ENCODE measurements at regions not wholly inside any gene's neighbourhood (a gene's known extent, or its start where the extent isn't known, plus 50 kb on each side); places are given as distances from the start of the nearest gene placed in this dataset.

DNA sequence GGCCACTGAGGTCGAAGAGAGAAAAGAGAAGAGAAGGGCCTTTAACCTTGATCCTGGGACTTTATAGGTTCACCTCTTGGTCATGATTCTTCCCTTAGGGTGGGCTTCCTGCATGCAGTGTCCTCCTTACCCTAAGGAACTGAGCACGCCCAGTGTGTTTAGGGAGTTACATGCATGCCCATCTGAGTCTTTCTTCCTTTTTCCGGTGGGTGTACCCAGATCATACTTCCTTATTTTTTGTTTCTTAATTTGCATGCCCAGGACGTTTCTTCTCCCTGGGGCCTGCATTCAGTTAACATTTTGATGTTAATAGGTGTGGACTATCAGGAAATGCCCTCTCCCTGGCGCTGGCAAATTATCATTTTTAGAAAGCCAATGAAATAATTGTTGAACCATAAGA lies 91.5 kb downstream of the HTR1B start:
- Histone ChIP-seq H3K79me2 (ENCODE audit: insufficient read depth, low read length) (no peaks in the 10 kb centered on the region), H4K20me1 (ENCODE audit: insufficient read depth, low read length, poor library complexity, severe bottlenecking) (no peaks in the 10 kb centered on the region), H3K9me3 (ENCODE audit: insufficient read depth, low read depth, low read length) (no peaks in the 10 kb centered on the region), H3K9ac (ENCODE audit: low read depth, low read length, poor library complexity, severe bottlenecking) (no peak overlapping the region), H2AFZ (ENCODE audit: low read length) (no peak overlapping the region), H3K4me2 (ENCODE audit: low read depth, low read length, poor library complexity, severe bottlenecking) (no peak overlapping the region), H3K27me3 (ENCODE audit: insufficient read depth, low read length, poor library complexity, severe bottlenecking) (no peaks in the 10 kb centered on the region), H3K4me1 (ENCODE audit: insufficient read depth, low read length, poor library complexity, severe bottlenecking) (no peaks in the 10 kb centered on the region), H3K9me2 (replicated peaks; ENCODE audit: low read depth, low read length) (no peaks in the 10 kb centered on the region), H3F3A (ENCODE audit: low read depth) (no peaks in the 10 kb centered on the region), H3K36me3 (ENCODE audit: insufficient read depth, low read length) (no peaks in the 10 kb centered on the region), H3K4me3 (ENCODE audit: low read length, poor library complexity, severe bottlenecking) (no peak overlapping the region)
- TF ChIP-seq, protein P1, sequence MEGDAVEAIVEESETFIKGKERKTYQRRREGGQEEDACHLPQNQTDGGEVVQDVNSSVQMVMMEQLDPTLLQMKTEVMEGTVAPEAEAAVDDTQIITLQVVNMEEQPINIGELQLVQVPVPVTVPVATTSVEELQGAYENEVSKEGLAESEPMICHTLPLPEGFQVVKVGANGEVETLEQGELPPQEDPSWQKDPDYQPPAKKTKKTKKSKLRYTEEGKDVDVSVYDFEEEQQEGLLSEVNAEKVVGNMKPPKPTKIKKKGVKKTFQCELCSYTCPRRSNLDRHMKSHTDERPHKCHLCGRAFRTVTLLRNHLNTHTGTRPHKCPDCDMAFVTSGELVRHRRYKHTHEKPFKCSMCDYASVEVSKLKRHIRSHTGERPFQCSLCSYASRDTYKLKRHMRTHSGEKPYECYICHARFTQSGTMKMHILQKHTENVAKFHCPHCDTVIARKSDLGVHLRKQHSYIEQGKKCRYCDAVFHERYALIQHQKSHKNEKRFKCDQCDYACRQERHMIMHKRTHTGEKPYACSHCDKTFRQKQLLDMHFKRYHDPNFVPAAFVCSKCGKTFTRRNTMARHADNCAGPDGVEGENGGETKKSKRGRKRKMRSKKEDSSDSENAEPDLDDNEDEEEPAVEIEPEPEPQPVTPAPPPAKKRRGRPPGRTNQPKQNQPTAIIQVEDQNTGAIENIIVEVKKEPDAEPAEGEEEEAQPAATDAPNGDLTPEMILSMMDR (conservative IDR thresholded peaks at IDR 0.05; ENCODE audit: low read length), result no peak
- no peak for TF ChIP-seq EZH2phosphoT487 (IDR thresholded peaks at IDR 0.05; ENCODE audit: borderline replicate concordance)

DNA sequence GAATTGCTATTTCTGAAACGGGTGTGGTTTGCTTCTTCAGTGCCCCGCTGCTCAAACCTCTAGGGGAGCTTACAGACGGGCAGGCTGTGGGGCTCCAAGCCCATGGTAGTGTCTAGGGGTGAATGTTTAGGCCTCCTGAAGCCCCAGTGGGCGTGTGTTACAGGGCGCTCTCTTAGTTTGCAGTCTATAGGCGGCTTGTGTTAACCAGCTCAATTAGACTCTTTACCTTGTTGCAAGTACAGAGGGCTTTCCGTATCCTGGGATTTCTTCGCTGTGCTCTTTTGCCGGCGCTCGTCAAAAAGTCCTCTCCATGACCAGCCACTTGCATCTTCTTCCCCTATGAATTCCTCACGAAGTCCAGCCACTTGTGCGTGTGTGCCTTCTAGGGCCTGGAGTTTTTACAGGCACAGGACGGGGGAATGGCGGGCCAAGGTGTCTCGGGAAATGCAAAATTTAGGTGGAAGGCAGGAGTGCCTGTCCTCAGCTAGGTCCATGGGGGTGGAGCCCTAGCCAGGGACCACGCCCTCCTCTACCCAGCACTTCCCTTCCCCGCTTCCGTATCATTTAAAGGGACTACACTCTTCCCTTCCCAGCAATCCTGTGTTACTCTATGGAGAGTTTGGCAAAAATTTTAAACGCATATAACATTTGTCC lies 94.5 kb downstream of the HTR1B start:
- H3K9ac ChIP-seq (ENCODE audit: low read depth, low read length, poor library complexity, severe bottlenecking), result no peak overlapping the region
- H3F3A ChIP-seq (ENCODE audit: low read depth), result no peaks in the 10 kb centered on the region
- no peak overlapping the region for H3K4me2 ChIP-seq (ENCODE audit: low read depth, low read length, poor library complexity, severe bottlenecking)
- no peaks in the 10 kb centered on the region for H3K27me3 ChIP-seq (ENCODE audit: insufficient read depth, low read length, poor library complexity, severe bottlenecking)
- H3K79me2 ChIP-seq (ENCODE audit: insufficient read depth, low read length), result no peaks in the 10 kb centered on the region
- H4K20me1 ChIP-seq (ENCODE audit: insufficient read depth, low read length, poor library complexity, severe bottlenecking), result no peaks in the 10 kb centered on the region
- H2AFZ ChIP-seq (ENCODE audit: low read length), result no peak overlapping the region
- H3K9me3 ChIP-seq (ENCODE audit: insufficient read depth, low read depth, low read length), result no peaks in the 10 kb centered on the region
- no peaks in the 10 kb centered on the region for H3K36me3 ChIP-seq (ENCODE audit: insufficient read depth, low read length)
- no peaks in the 10 kb centered on the region for H3K4me1 ChIP-seq (ENCODE audit: insufficient read depth, low read length, poor library complexity, severe bottlenecking)
- no peaks in the 10 kb centered on the region for H3K9me2 ChIP-seq (replicated peaks; ENCODE audit: low read depth, low read length)
- no peak overlapping the region for H3K4me3 ChIP-seq (ENCODE audit: low read length, poor library complexity, severe bottlenecking)
- TF ChIP-seq EZH2phosphoT487 (IDR thresholded peaks at IDR 0.05; ENCODE audit: borderline replicate concordance), result no peak
- TF ChIP-seq, protein P1 (conservative IDR thresholded peaks at IDR 0.05; ENCODE audit: low read length), result no peak

DNA sequence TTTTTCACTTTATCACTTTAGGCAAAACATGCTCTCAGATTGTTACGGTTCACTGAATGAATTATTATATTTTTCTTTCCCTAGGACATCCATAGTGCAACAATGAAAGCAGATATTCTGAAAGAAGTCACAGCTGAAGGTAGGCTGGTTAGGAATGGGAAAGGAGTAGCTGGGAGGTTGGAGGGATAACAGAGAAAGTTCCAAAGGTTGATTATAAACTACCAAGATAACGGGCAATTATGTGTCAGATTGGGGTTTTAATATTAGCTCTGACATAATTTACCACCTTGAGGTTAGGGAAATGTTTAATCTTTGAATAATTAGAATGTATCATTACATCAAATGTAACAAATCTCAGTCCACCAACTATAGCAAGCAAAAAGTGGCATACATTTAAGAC lies 96.5 kb downstream of the HTR1B start:
- Histone ChIP-seq H2AFZ (ENCODE audit: low read length) (no peak overlapping the region), H3K36me3 (ENCODE audit: insufficient read depth, low read length) (no peaks in the 10 kb centered on the region), H3F3A (ENCODE audit: low read depth) (no peaks in the 10 kb centered on the region), H4K20me1 (ENCODE audit: insufficient read depth, low read length, poor library complexity, severe bottlenecking) (no peaks in the 10 kb centered on the region), H3K9me3 (ENCODE audit: insufficient read depth, low read depth, low read length) (no peaks in the 10 kb centered on the region), H3K9me2 (replicated peaks; ENCODE audit: low read depth, low read length) (no peaks in the 10 kb centered on the region), H3K4me1 (ENCODE audit: insufficient read depth, low read length, poor library complexity, severe bottlenecking) (no peaks in the 10 kb centered on the region), H3K79me2 (ENCODE audit: insufficient read depth, low read length) (no peaks in the 10 kb centered on the region), H3K27me3 (ENCODE audit: insufficient read depth, low read length, poor library complexity, severe bottlenecking) (no peaks in the 10 kb centered on the region), H3K4me2 (ENCODE audit: low read depth, low read length, poor library complexity, severe bottlenecking) (no peak overlapping the region), H3K9ac (ENCODE audit: low read depth, low read length, poor library complexity, severe bottlenecking) (no peak overlapping the region), H3K4me3 (ENCODE audit: low read length, poor library complexity, severe bottlenecking) (no peak overlapping the region)
- no peak for TF ChIP-seq EZH2phosphoT487 (IDR thresholded peaks at IDR 0.05; ENCODE audit: borderline replicate concordance)
- TF ChIP-seq, protein P1 (conservative IDR thresholded peaks at IDR 0.05; ENCODE audit: low read length), result no peak
